ENCODE measurements at regions not wholly inside any gene's neighbourhood (a gene's known extent, or its start where the extent isn't known, plus 50 kb on each side); places are given as distances from the start of the nearest gene placed in this dataset.

DNA sequence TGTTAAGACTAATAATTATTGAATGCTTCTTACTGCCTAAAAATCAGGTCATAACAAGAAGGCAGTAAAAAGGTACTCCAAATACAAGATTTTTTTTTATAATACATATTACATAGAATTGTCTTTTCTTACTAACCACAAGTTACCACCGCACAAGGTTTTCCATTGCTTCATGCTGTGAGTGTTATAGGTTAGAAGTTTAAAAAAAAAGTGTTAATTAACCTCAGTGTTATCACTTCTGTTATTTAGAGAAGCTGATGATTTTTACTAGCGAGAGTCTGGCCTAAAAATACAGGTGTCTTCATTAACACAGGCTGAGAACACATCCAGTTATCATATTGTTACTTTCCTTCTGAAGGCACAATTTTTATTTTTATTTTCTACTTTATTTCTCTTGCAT lies 1281.9 kb upstream of the CELF2 start:
- Histone ChIP-seq H3K4me3 (ENCODE audit: low read depth in 1 of 3, low read length in 3 of 3) (no peak overlapping the region), H3K4me1 (ENCODE audit: control insufficient read depth in 3 of 3, insufficient read depth in 2 of 3, low read depth in 1 of 3, low read length in 2 of 3) (no peaks in the 10 kb centered on the region), H3K27ac (ENCODE audit: low read depth in 1 of 3, low read length in 2 of 3) (no peak overlapping the region), H3K27me3 (ENCODE audit: control insufficient read depth in 3 of 3, insufficient read depth in 3 of 3, low read length in 3 of 3) (no peaks in the 10 kb centered on the region), H3K36me3 (ENCODE audit: control insufficient read depth in 3 of 3, insufficient read depth in 2 of 3, low read depth in 1 of 3, low read length in 3 of 3) (no peaks in the 10 kb centered on the region), H3K9me3 (ENCODE audit: control insufficient read depth in 2 of 2, insufficient read depth in 1 of 2, low read depth in 1 of 2, low read length in 1 of 2) (peaks cover 0 to 2% of the 10 kb centered on the region in 2 donors)
- FAIRE-seq (no peak), DNase-seq (no peak)
- whole genome bisulfite sequencing, 3 donors, result 80 to 91% (median 80%) methylated on average over 2 of the region's 2 CpGs

DNA sequence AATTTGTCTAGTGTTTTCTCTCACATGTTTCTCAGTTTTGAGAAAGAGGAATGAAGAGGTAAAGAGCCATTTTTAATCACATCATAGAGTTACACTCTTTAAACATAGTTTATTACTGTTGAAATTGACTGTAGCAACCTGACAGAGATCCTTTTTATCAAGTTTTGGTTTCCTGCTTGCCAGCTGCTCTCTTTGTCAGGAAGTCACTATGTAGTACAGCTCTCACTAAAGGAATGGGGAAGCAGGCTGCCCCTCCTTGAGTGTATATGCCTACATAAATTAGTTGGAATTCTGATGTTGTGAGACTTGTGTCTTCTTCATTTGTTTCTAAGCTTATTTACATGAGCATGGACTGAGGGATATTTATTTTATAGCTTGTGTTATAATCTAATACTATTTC lies 1274.0 kb upstream of the CELF2 start:
- Histone ChIP-seq H3K27me3 (ENCODE audit: control insufficient read depth in 3 of 3, insufficient read depth in 3 of 3, low read length in 3 of 3) (no peaks in the 10 kb centered on the region), H3K4me3 (ENCODE audit: low read depth in 1 of 3, low read length in 3 of 3) (no peak overlapping the region), H3K27ac (ENCODE audit: low read depth in 1 of 3, low read length in 2 of 3) (no peak overlapping the region), H3K9me3 (ENCODE audit: control insufficient read depth in 2 of 2, insufficient read depth in 1 of 2, low read depth in 1 of 2, low read length in 1 of 2) (no peaks in the 10 kb centered on the region), H3K36me3 (ENCODE audit: control insufficient read depth in 3 of 3, insufficient read depth in 2 of 3, low read depth in 1 of 3, low read length in 3 of 3) (no peaks in the 10 kb centered on the region), H3K4me1 (ENCODE audit: control insufficient read depth in 3 of 3, insufficient read depth in 2 of 3, low read depth in 1 of 3, low read length in 2 of 3) (no peaks in the 10 kb centered on the region)
- no peak for FAIRE-seq
- peak; percentile 14 to 20 for DNase-seq

DNA sequence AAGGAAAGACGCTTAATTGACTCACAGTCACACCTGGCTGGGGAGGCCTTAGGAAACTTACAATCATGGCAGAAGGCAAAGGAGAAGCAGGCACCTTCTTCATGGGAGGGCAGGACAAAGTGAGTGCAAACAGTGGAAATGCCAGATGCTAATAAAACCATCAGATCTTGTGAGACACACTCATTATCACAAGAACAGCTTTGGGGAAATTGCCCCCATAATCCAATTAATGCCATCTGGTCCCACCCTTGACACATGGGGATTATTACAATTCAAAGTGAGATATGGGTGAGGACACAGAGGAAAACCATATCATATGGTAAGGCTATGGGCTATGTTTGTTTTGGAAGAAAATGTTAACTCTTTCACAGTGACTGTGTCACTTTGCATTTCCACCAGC lies 1272.5 kb upstream of the CELF2 start:
- FAIRE-seq (no peak), DNase-seq (peak; percentile 11 to 32)
- H3K27ac ChIP-seq (ENCODE audit: low read depth in 1 of 3, low read length in 2 of 3), result no peak overlapping the region
- no peaks in the 10 kb centered on the region for H3K27me3 ChIP-seq (ENCODE audit: control insufficient read depth in 3 of 3, insufficient read depth in 3 of 3, low read length in 3 of 3)
- no peaks in the 10 kb centered on the region for H3K4me1 ChIP-seq (ENCODE audit: control insufficient read depth in 3 of 3, insufficient read depth in 2 of 3, low read depth in 1 of 3, low read length in 2 of 3)
- WGBS, 3 donors, result 53 to 70% (median 69%) methylated on average over 1 of the region's 1 CpG
- H3K9me3 ChIP-seq (ENCODE audit: control insufficient read depth in 2 of 2, insufficient read depth in 1 of 2, low read depth in 1 of 2, low read length in 1 of 2), result no peaks in the 10 kb centered on the region
- H3K36me3 ChIP-seq (ENCODE audit: control insufficient read depth in 3 of 3, insufficient read depth in 2 of 3, low read depth in 1 of 3, low read length in 3 of 3), result no peaks in the 10 kb centered on the region
- no peak overlapping the region for H3K4me3 ChIP-seq (ENCODE audit: low read depth in 1 of 3, low read length in 3 of 3)

DNA sequence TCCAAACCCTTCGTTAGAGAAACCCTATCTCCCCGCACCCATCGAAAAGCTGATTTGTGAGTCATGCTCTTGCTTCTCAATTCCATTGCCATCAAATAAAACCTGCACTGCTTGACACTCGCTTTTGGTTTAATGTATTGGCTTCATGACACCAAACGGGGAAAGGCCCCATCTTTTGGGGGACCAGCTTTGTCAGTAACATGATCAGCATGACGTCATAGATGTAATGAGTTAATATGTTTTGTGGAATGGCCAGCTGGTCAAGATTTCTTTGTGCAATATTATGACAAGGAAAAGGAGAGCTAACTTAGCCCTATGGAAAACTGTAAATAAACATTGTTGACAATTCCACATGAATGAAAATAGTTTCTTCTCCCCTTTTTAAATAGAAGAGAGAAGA lies 1260.5 kb upstream of the CELF2 start:
- WGBS, 3 donors, result 82 to 84% (median 83%) methylated on average over 6 of the region's 6 CpGs
- FAIRE-seq, result no peak
- Histone ChIP-seq H3K36me3 (ENCODE audit: control insufficient read depth in 3 of 3, insufficient read depth in 2 of 3, low read depth in 1 of 3, low read length in 3 of 3) (no peaks in the 10 kb centered on the region), H3K27me3 (ENCODE audit: control insufficient read depth in 3 of 3, insufficient read depth in 3 of 3, low read length in 3 of 3) (no peaks in the 10 kb centered on the region), H3K9me3 (ENCODE audit: control insufficient read depth in 2 of 2, insufficient read depth in 1 of 2, low read depth in 1 of 2, low read length in 1 of 2) (no peaks in the 10 kb centered on the region), H3K27ac (ENCODE audit: low read depth in 1 of 3, low read length in 2 of 3) (no peak overlapping the region), H3K4me3 (ENCODE audit: low read depth in 1 of 3, low read length in 3 of 3) (no peak overlapping the region), H3K4me1 (ENCODE audit: control insufficient read depth in 3 of 3, insufficient read depth in 2 of 3, low read depth in 1 of 3, low read length in 2 of 3) (no peaks in the 10 kb centered on the region)
- DNase-seq, result no peak

DNA sequence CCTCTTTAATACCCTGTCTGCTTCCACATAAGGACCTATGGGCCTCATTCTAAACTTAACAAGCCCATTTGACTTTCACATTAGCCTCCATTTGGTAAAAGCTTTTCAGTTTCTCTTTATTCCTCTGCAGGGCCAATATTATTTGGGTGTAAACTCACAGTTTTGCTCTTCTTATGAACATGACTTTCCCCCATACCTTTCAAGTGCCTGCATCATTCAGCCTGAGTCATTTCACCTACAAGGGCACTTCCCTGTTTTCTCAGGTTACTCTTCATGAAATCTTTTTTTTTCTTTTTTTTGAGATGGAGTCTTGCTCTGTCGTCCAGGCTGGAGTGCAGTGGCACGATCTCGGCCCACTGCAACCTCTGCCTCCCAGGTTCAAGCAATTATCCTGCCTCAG lies 1258.1 kb upstream of the CELF2 start:
- H3K27me3 ChIP-seq (ENCODE audit: control insufficient read depth in 3 of 3, insufficient read depth in 3 of 3, low read length in 3 of 3), result no peaks in the 10 kb centered on the region
- no peak for FAIRE-seq
- no peak overlapping the region for H3K27ac ChIP-seq (ENCODE audit: low read depth in 1 of 3, low read length in 2 of 3)
- H3K9me3 ChIP-seq (ENCODE audit: control insufficient read depth in 2 of 2, insufficient read depth in 1 of 2, low read depth in 1 of 2, low read length in 1 of 2), result no peaks in the 10 kb centered on the region
- no peak overlapping the region for H3K4me3 ChIP-seq (ENCODE audit: low read depth in 1 of 3, low read length in 3 of 3)
- H3K36me3 ChIP-seq (ENCODE audit: control insufficient read depth in 3 of 3, insufficient read depth in 2 of 3, low read depth in 1 of 3, low read length in 3 of 3), result no peaks in the 10 kb centered on the region
- no peak for DNase-seq
- WGBS, 3 donors, result 75 to 90% (median 76%) methylated on average over 3 of the region's 3 CpGs
- no peaks in the 10 kb centered on the region for H3K4me1 ChIP-seq (ENCODE audit: control insufficient read depth in 3 of 3, insufficient read depth in 2 of 3, low read depth in 1 of 3, low read length in 2 of 3)

DNA sequence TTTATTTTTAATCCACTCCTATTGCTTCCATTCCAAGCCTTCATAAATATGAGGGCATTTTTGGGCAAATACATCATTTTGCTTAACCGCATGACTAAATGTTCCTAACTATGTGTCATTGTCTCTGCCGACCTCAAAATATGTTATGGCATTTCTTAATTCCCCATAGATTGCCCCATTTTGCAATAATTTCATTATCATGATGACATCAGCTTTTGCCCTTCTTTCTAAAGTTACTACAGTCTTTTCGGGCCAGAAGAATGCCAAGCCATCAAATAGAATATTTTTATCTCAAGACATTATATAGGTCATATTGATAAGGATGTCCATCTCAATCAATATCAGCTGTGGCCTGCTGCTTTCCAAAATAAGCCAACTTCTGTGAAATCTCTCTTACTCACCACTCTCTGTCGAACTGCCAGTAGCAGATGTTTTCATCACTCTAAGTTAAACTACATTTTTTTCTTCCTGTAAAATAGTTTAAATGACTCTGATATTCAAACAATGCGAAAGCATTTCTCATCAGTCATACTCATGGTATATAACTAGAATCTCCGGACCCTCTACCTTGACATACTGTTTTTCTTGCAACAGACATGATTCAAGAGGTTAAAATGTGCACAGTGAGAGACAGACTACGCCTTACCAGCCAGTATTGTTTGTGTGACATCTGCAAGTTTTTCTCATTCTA lies 1254.6 kb upstream of the CELF2 start:
- H3K27me3 ChIP-seq (ENCODE audit: control insufficient read depth in 3 of 3, insufficient read depth in 3 of 3, low read length in 3 of 3), result no peaks in the 10 kb centered on the region
- no peaks in the 10 kb centered on the region for H3K4me1 ChIP-seq (ENCODE audit: control insufficient read depth in 3 of 3, insufficient read depth in 2 of 3, low read depth in 1 of 3, low read length in 2 of 3)
- H3K4me3 ChIP-seq (ENCODE audit: low read depth in 1 of 3, low read length in 3 of 3), result no peak overlapping the region
- no peaks in the 10 kb centered on the region for H3K9me3 ChIP-seq (ENCODE audit: control insufficient read depth in 2 of 2, insufficient read depth in 1 of 2, low read depth in 1 of 2, low read length in 1 of 2)
- no peak overlapping the region for H3K27ac ChIP-seq (ENCODE audit: low read depth in 1 of 3, low read length in 2 of 3)
- 68 to 82% (median 81%) methylated on average over 7 of the region's 7 CpGs for WGBS, 3 donors
- no peak for DNase-seq
- FAIRE-seq, result no peak
- H3K36me3 ChIP-seq (ENCODE audit: control insufficient read depth in 3 of 3, insufficient read depth in 2 of 3, low read depth in 1 of 3, low read length in 3 of 3), result no peaks in the 10 kb centered on the region

DNA sequence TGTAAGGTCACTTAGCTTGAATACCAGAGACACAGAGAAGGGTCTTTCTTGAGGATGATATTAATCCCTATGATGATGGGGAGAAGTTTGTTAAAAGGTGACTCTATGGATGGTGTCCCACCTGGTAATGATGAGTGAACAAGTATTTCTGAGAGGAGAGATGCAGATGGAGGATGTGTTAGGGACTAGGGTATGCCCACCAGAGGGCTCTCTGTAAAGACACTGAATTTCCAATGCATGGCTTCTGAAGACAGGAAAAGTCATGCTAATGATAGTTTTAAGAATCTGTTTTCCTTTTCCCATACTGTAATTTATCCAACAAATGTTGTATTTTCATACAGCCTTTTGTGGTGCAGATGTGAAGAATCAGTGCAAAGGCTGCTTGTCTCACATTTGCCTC lies 1250.9 kb upstream of the CELF2 start:
- DNase-seq, result peak in 1 of 2 donors; percentile 9
- no peaks in the 10 kb centered on the region for H3K4me1 ChIP-seq (ENCODE audit: control insufficient read depth in 3 of 3, insufficient read depth in 2 of 3, low read depth in 1 of 3, low read length in 2 of 3)
- no peaks in the 10 kb centered on the region for H3K9me3 ChIP-seq (ENCODE audit: control insufficient read depth in 2 of 2, insufficient read depth in 1 of 2, low read depth in 1 of 2, low read length in 1 of 2)
- no peak overlapping the region for H3K4me3 ChIP-seq (ENCODE audit: low read depth in 1 of 3, low read length in 3 of 3)
- no peaks in the 10 kb centered on the region for H3K27me3 ChIP-seq (ENCODE audit: control insufficient read depth in 3 of 3, insufficient read depth in 3 of 3, low read length in 3 of 3)
- H3K27ac ChIP-seq (ENCODE audit: low read depth in 1 of 3, low read length in 2 of 3), result no peak overlapping the region
- FAIRE-seq, result no peak
- H3K36me3 ChIP-seq (ENCODE audit: control insufficient read depth in 3 of 3, insufficient read depth in 2 of 3, low read depth in 1 of 3, low read length in 3 of 3), result no peaks in the 10 kb centered on the region

DNA sequence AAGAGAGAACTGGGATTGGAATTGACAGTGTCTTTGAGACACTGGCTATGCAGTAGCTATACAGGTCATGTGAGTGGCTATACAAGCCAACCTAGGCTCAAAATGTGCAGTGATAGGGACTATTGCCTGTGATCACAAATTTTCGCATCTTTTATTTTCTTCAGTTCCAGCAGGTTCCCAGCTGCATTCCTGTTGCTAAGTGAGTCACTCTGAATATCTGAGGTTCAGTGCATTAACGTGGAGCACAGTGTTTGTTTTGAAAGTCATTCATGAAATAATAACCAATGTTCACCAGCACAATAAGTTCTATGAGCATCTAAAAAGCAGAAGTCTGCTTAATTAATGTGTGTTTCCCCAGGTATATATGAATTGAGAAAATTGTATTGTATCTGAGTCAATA lies 1236.0 kb upstream of the CELF2 start:
- 38 to 63% (median 42%) methylated on average over 2 of the region's 2 CpGs for WGBS, 3 donors
- no peak overlapping the region for H3K4me3 ChIP-seq (ENCODE audit: low read depth in 1 of 3, low read length in 3 of 3)
- FAIRE-seq (no peak), DNase-seq (no peak)
- H3K9me3 ChIP-seq (ENCODE audit: control insufficient read depth in 2 of 2, insufficient read depth in 1 of 2, low read depth in 1 of 2, low read length in 1 of 2), result no peaks in the 10 kb centered on the region
- H3K36me3 ChIP-seq (ENCODE audit: control insufficient read depth in 3 of 3, insufficient read depth in 2 of 3, low read depth in 1 of 3, low read length in 3 of 3), result no peaks in the 10 kb centered on the region
- no peaks in the 10 kb centered on the region for H3K27me3 ChIP-seq (ENCODE audit: control insufficient read depth in 3 of 3, insufficient read depth in 3 of 3, low read length in 3 of 3)
- no peak overlapping the region for H3K27ac ChIP-seq (ENCODE audit: low read depth in 1 of 3, low read length in 2 of 3)
- H3K4me1 ChIP-seq (ENCODE audit: control insufficient read depth in 3 of 3, insufficient read depth in 2 of 3, low read depth in 1 of 3, low read length in 2 of 3), result no peaks in the 10 kb centered on the region

DNA sequence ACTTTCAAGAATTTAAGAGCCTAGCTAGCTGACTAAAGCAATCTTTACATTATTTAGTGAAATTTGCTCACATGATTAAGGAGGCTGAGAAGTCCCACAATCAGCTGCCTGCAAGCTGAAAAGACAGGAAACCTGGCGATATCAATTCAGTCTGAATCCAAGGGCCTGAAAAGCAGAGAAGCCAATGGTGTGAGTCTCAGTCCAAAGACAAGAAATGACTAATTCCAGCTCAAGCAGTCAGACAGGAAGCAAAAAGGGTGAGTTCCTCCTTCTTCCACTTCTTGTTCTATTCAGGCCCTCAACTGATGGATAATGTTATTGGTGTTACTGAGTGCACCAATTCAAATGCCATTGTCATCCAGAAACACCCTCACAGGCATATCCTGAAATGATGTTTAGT lies 1231.6 kb upstream of the CELF2 start:
- no peak overlapping the region for H3K27ac ChIP-seq (ENCODE audit: low read depth in 1 of 3, low read length in 2 of 3)
- H3K9me3 ChIP-seq (ENCODE audit: control insufficient read depth in 2 of 2, insufficient read depth in 1 of 2, low read depth in 1 of 2, low read length in 1 of 2), result no peaks in the 10 kb centered on the region
- H3K4me3 ChIP-seq (ENCODE audit: low read depth in 1 of 3, low read length in 3 of 3), result no peak overlapping the region
- no peak for DNase-seq
- no peaks in the 10 kb centered on the region for H3K4me1 ChIP-seq (ENCODE audit: control insufficient read depth in 3 of 3, insufficient read depth in 2 of 3, low read depth in 1 of 3, low read length in 2 of 3)
- WGBS, 3 donors, result 76 to 93% (median 81%) methylated on average over 1 of the region's 1 CpG
- no peaks in the 10 kb centered on the region for H3K27me3 ChIP-seq (ENCODE audit: control insufficient read depth in 3 of 3, insufficient read depth in 3 of 3, low read length in 3 of 3)
- H3K36me3 ChIP-seq (ENCODE audit: control insufficient read depth in 3 of 3, insufficient read depth in 2 of 3, low read depth in 1 of 3, low read length in 3 of 3), result no peaks in the 10 kb centered on the region
- no peak for FAIRE-seq

Measured in small intestine (tissue), 7 donors.